B cell (primary cell): ENCODE measurements at regions not wholly inside any gene's neighbourhood (a gene's known extent, or its start where the extent isn't known, plus 50 kb on each side); places are given as distances from the start of the nearest gene placed in this dataset.

ENCODE experiments used
- ATAC-seq: fragments of 200-7000 bp; cut with Tn5 transposase; one replicate; pipeline ENCODE4 v1.10.0; 2021; ENCODE audit warnings: low read depth, mild to moderate bottlenecking, moderate number of reproducible peaks, moderate library complexity
- CTCF ChIA-PET: fragments of 350-600 bp; sonication (Branson Sonifier 250); formaldehyde crosslinking; loops from one replicate; lab custom pipeline; 2021; ENCODE audit warnings: antibody characterized with exemption, inconsistent platforms; lab: Charles Lee
- POLR2A ChIA-PET: fragments of 350-600 bp; sonication (Branson Sonifier 250); formaldehyde crosslinking; loops from one replicate; lab custom pipeline; 2021; ENCODE audit warnings: antibody characterized with exemption; lab: Charles Lee
- DNase-seq: peaks from one replicate; pipeline ENCODE4 v3.0.0; 2013
- H2AFZ ChIP-seq: 2 replicates; pipeline ENCODE4 v1.6.1; 2012; ENCODE audit warnings: mild to moderate bottlenecking, low read depth, low read length; ENCODE audit not compliant: insufficient read depth, poor library complexity, severe bottlenecking
- H3K27ac ChIP-seq, 2 donors: 1 replicate in 1 of 2; 2 replicates in 1 of 2; pipeline ENCODE4 v1.5.1; 2012 to 2013; ENCODE audit warnings: low read length in 2 of 2, mild to moderate bottlenecking in 2 of 2, moderate library complexity in 1 of 2
- H3K27me3 ChIP-seq, 4 experiments: fragments of 200-600 bp in 1 of 4; sonication (generic) in 1 of 4; replicated peaks in 1 of 4; 1 replicate in 2 of 4; 2 replicates in 2 of 4; pipeline versions ENCODE4 v1.6.1 to v1.7.0; 2013 to 2016; ENCODE audit warnings: low read length in 3 of 4, mild to moderate bottlenecking in 2 of 4, mixed read lengths in 1 of 4, moderate library complexity in 1 of 4; ENCODE audit not compliant: insufficient read depth in 4 of 4, control insufficient read depth in 3 of 4; ENCODE audit errors: control extremely low read depth in 1 of 4
- H3K36me3 ChIP-seq, 2 experiments: replicated peaks in 1 of 2; 1 replicate in 1 of 2; 2 replicates in 1 of 2; pipeline versions ENCODE4 v1.6.1 to v1.7.1; 2013; ENCODE audit warnings: low read length in 1 of 2; ENCODE audit not compliant: insufficient read depth in 2 of 2, control insufficient read depth in 1 of 2; ENCODE audit errors: control extremely low read depth in 1 of 2, extremely low read depth in 1 of 2
- H3K4me1 ChIP-seq, 2 donors: fragments of 200-600 bp in 1 of 2; sonication (generic) in 1 of 2; 1 replicate in 1 of 2; 2 replicates in 1 of 2; pipeline versions ENCODE4 v1.5.1 to v1.6.1; 2013 to 2017; ENCODE audit warnings: low read length in 2 of 2; ENCODE audit not compliant: control insufficient read depth in 2 of 2, insufficient read depth in 2 of 2
- H3K4me2 ChIP-seq: replicated peaks from 2 replicates; pipeline ENCODE3; 2012; ENCODE audit warnings: mild to moderate bottlenecking, low read depth, low read length; ENCODE audit not compliant: poor library complexity, severe bottlenecking
- H3K4me3 ChIP-seq, 5 experiments: fragments of 200-600 bp in 1 of 5; sonication (generic) in 1 of 5; 1 replicate in 3 of 5; 2 replicates in 2 of 5; pipeline versions ENCODE4 v1.5.1 to v1.7.0; 2011 to 2016; ENCODE audit warnings: low read length in 4 of 5, mild to moderate bottlenecking in 4 of 5, low read depth in 2 of 5, control low read depth in 1 of 5, moderate library complexity in 1 of 5; ENCODE audit not compliant: insufficient read depth in 1 of 5; ENCODE audit errors: control extremely low read depth in 1 of 5, extremely low read depth in 1 of 5
- H3K79me2 ChIP-seq: fragments of 200-600 bp; sonication (generic); one replicate; pipeline ENCODE4 v1.6.0; 2016; ENCODE audit warnings: low read length; ENCODE audit not compliant: control insufficient read depth, insufficient read depth
- H3K9ac ChIP-seq: fragments of 200-600 bp; sonication (generic); 2 replicates; pipeline ENCODE4 v1.6.1; 2017; ENCODE audit warnings: mild to moderate bottlenecking, low read length, moderate library complexity
- H3K9me3 ChIP-seq, 3 donors: one replicate each; pipeline versions ENCODE4 v1.6.1 to v1.7.1; 2013; ENCODE audit warnings: low read length in 2 of 3; ENCODE audit not compliant: control insufficient read depth in 2 of 3, insufficient read depth in 1 of 3; ENCODE audit errors: control extremely low read depth in 1 of 3
- H4K20me1 ChIP-seq: 2 replicates; pipeline ENCODE4 v1.6.0; 2012; ENCODE audit warnings: mild to moderate bottlenecking, low read length; ENCODE audit not compliant: insufficient read depth, control insufficient read depth, poor library complexity, severe bottlenecking
- H3K27ac Mint-ChIP-seq: one replicate; pipeline ENCODE4 v1.8.0; 2021; ENCODE audit warnings: mixed read lengths
- H3K27me3 Mint-ChIP-seq: one replicate; pipeline ENCODE4 v1.8.0; 2021; ENCODE audit warnings: mixed read lengths
- H3K4me1 Mint-ChIP-seq: one replicate; pipeline ENCODE4 v1.8.0; 2021; ENCODE audit warnings: mixed read lengths
- H3K4me3 Mint-ChIP-seq: one replicate; pipeline ENCODE4 v1.8.0; 2021; ENCODE audit warnings: mixed read lengths
- H3K9me3 Mint-ChIP-seq: one replicate; pipeline ENCODE4 v1.8.0; 2022; ENCODE audit warnings: mixed read lengths; ENCODE audit not compliant: insufficient read depth
- CTCF ChIP-seq: fragments of 200-600 bp; IDR thresholded peaks from one replicate; pipeline ENCODE4 v1.8.0; 2022; ENCODE audit warnings: antibody characterized with exemption, mild to moderate bottlenecking
- EZH2 ChIP-seq: IDR thresholded peaks from 2 replicates; pipeline ENCODE4 v1.6.1; 2012; ENCODE audit warnings: borderline replicate concordance, low read depth, mild to moderate bottlenecking, moderate library complexity, low read length; ENCODE audit not compliant: insufficient read depth, poor library complexity, severe bottlenecking
- WGBS: methylation state at CpG from one replicate; pipeline ENCODE4 v1.1.5; 2013; ENCODE audit warnings: missing lambda C conversion rate; ENCODE audit not compliant: insufficient coverage; 5-methylcytosine and 5-hydroxymethylcytosine counted together
- intact Hi-C: fragments of 100-400 bp; cut with micrococcal nuclease; formaldehyde crosslinking; loops from one replicate; pipeline ENCODE4 v1.10.0; 2022

DNA sequence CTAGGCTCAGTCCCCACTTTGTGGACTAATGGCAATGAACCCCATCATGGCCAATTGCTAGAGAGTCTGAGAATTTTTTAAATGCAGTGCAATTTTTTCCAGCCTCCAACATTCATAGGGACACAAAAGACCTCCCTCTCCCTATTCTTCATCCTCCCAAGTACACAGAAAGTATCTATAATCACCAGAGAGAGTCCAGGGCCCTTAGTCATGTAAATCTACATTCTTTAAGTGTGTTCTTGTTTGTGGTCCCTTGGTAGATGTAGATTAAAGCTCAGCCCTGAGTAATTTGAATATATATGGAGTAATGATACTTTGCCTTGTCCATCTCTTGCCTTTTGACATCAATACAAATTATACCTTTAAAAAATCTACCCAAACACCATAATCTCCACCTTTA lies 51.3 kb upstream of the ATXN3L start:
- Mint-ChIP-seq H3K27me3 (no peaks in the 10 kb centered on the region), H3K4me3 (no peak overlapping the region), H3K9me3 (no peaks in the 10 kb centered on the region), H3K27ac (no peak overlapping the region), H3K4me1 (peaks cover 6% of the 10 kb centered on the region)
- Histone ChIP-seq H3K4me3 (no peak overlapping the region), H3K36me3 (no peaks in the 10 kb centered on the region), H3K4me2 (no peak overlapping the region), H4K20me1 (no peaks in the 10 kb centered on the region), H2AFZ (no peak overlapping the region), H3K9ac (no peak overlapping the region), H3K9me3 (no peaks in the 10 kb centered on the region), H3K4me1 (peaks cover 0 to 5% of the 10 kb centered on the region in 2 donors), H3K79me2 (no peaks in the 10 kb centered on the region), H3K27ac (no peak overlapping the region), H3K27me3 (no peaks in the 10 kb centered on the region)
- POLR2A ChIA-PET, result no interaction called here
- intact Hi-C loops, result no loop called here
- CTCF ChIA-PET, result no interaction called here
- ATAC-seq (no peak), DNase-seq (no peak)
- TF ChIP-seq CTCF (no peak), EZH2 (no peak)

DNA sequence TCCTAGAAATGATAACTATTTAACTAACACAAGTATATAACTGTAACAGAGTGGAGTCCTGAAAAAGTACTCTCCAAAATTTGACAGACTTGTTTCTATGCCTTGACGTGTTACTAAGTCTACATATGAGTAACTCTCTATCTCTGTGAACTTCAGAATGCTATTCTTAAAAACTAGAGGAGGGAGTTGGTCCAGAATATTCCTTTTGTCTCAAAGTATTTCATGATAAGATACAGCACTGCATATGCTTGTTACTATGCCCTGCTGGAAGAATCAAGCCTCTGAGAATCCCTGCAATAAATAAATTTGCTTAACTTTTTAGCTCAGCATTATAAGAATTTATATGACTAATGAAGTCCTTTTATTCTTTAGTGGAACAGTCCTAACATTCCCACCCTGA lies 50.9 kb upstream of the ATXN3L start:
- H3K4me1 Mint-ChIP-seq, result peaks cover 6% of the 10 kb centered on the region
- H3K27ac ChIP-seq, result no peak overlapping the region
- no peaks in the 10 kb centered on the region for H4K20me1 ChIP-seq
- no peaks in the 10 kb centered on the region for H3K27me3 Mint-ChIP-seq
- H3K4me2 ChIP-seq, result no peak overlapping the region
- no peaks in the 10 kb centered on the region for H3K36me3 ChIP-seq
- H3K79me2 ChIP-seq, result no peaks in the 10 kb centered on the region
- no peak overlapping the region for H2AFZ ChIP-seq
- POLR2A ChIA-PET, result no interaction called here
- DNase-seq (no peak), ATAC-seq (no peak)
- no peak overlapping the region for H3K4me3 ChIP-seq
- no peaks in the 10 kb centered on the region for H3K9me3 Mint-ChIP-seq
- H3K9ac ChIP-seq, result no peak overlapping the region
- H3K9me3 ChIP-seq, result no peaks in the 10 kb centered on the region
- no CpG with 5 or more reads among the region's 1 CpG for WGBS
- CTCF ChIA-PET, result no interaction called here
- H3K4me1 ChIP-seq, result peaks cover 0 to 5% of the 10 kb centered on the region in 2 donors
- TF ChIP-seq CTCF (no peak), EZH2 (no peak)
- intact Hi-C loops, result no loop called here
- no peak overlapping the region for H3K27ac Mint-ChIP-seq
- H3K4me3 Mint-ChIP-seq, result no peak overlapping the region
- H3K27me3 ChIP-seq, result no peaks in the 10 kb centered on the region
